ENCODE measurements at regions not wholly inside any gene's neighbourhood (a gene's known extent, or its start where the extent isn't known, plus 50 kb on each side); places are given as distances from the start of the nearest gene placed in this dataset.
"Not testable (repeated sequence)": the region's sequence is repeated elsewhere in the genome, so short reads cannot be mapped to it uniquely, and the experiment has no call there.

DNA sequence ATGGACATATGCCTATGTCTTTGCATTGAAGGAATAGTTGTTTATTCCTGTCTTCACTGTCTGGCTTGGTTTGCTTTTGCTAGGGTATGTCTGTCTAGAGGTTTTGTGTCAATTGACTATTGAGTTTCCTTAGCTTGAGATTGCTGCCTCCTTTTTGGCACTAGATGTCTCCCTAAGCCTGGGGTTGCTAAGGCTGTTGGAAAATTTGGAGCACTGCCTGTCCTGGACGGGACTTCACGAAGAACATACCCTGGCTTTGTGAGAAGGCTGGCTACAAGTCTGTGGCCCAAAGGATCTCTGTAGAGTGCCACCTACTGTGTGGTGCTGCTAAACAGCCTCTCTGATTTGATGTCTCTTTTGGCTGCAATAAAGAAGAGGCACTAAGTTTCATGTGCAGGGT lies 183.8 kb upstream of the NUDT10 start:
- DNase-seq (ENCODE audit: low read depth) = no peak

DNA sequence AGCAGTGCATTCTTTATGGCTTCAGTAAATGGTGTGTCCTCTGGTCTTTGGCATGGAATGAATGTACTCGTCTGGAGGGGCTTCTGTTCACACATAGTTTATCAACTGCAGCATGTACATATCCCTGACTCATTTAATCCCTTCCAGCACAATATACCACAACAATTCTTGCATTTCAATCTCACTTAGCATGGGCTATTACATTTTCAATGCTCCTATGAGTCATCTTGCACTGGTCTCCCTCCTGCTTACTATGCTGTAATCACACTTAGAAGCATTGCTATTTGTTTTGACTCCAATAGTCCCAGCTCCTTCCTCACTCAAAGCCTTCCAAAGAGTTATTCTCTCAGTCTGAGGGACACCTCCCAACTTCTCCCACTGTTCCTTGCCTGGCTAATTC lies 180.9 kb upstream of the NUDT10 start:
- DNase-seq (ENCODE audit: low read depth) = no peak

DNA sequence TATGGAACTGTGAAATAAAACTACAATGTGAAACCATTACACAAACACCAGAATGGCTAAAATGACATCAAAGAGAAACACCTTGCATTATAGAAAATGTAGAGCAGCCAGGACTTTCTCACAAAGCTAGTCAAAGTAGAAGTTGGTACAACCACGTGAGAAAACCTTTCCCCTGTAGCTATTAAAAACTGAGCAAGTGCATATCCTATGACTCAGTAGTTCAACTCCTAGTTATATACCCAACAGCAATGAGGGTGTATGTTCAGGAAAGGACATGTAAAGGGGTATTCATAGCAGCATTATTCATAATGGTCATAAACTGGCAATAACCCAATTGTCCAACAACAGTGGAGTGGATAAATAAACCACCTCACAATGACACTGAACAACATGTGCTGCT lies 177.5 kb upstream of the NUDT10 start:
- DNase-seq (ENCODE audit: low read depth) = no peak

DNA sequence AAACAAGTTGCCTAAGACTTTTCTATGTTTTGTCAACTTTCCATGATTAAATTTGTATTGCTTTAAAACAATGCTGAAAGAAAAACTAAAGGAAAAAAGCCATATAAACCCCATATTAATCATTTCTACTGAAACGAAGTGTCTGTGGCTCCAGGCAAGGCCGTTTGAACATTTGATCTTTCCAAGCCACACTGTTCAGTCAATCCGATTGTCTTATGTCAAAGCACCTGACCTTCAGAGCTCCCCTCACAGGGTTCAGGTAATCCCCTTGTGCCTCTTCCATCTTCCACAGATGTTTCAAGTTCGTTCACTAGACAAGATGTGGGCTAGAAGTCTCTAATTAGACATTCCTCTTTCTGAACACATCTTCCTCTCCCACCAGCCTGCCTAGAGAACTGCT lies 177.1 kb upstream of the NUDT10 start:
- DNase-seq (ENCODE audit: low read depth) = no peak

DNA sequence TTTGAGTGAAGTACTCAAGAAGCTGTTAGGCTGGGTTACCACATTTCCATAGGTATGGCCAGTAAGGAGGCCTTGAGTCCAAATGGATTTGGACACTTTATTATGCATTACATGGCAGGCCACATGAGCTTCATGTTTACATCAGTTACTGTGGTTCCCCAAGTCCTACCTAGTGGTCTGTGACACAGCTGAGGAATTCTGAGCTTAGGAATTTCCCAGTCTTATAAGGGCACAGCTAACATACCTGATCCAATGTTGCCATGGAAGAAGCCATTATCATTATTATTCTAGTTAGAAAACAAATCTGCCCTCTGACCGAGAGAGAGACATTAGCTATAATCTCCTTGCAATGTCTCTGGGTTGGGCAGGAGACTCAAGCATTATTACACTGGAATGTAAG lies 174.4 kb upstream of the NUDT10 start:
- no peak for DNase-seq (ENCODE audit: low read depth)

DNA sequence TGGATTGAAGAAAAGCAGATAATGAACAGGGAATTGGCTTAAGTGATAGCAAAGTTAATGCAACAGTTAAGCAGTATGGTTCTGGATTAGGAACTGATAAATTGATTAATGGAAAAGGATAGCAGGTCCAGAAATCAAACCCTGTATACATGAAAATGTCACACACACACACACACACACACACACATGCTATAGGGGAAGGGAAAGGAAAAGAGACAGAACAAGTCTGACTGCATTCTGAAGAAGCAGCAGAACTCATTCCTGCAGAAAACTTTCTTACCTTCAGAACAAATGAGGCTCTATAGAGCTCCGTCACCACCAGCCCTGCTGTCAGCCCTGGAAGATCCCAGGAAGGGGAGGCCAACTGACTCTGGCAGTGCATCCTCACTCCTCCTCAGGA lies 173.2 kb upstream of the NUDT10 start:
- DNase-seq (ENCODE audit: low read depth) = not testable (repeated sequence)

DNA sequence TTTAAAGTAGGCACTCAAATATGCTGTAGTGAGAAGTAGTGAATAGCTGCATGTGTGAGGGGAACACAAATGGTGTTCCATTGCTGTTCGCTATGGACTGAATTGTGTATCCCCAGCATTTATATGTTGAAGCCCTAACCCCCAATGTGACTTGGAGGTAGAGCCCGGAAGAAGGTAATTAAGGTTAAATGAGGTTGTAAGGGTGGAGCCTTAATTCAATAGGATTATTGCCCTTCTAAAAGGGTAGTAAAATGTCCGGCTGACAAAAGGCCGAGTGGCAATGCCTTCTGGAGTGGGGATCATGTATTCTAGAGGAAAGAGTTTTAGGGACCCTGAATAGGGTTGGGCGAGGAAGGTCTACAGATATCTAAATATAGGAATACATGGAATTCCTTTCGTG lies 168.9 kb upstream of the NUDT10 start:
- no peak for DNase-seq (ENCODE audit: low read depth)

DNA sequence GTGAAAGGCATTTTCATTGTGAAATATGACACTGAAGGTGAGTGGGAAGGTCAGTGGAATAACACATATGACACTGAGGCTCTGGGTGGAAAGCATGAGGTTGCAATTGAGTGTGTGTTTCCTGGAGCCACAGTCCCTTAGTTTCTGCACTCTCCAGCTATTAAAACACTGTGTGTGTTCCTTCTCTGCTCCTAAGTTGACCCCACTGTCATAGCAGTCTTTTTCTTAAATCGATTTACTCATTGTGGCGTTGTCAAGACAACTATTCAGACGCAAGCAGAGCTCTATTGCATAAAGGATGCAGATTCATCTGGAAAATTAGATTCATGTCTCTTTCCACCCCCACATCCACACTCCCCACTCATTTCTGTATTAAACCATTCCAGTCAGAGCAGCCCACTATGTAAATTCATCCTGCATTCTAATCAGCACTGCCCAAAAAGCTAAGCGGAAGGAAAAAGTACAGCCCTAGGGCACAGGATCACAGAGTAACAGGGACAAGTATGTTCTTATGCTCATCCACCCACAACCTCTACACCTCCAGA lies 154.2 kb upstream of the NUDT10 start:
- not testable (repeated sequence) for DNase-seq (ENCODE audit: low read depth)

DNA sequence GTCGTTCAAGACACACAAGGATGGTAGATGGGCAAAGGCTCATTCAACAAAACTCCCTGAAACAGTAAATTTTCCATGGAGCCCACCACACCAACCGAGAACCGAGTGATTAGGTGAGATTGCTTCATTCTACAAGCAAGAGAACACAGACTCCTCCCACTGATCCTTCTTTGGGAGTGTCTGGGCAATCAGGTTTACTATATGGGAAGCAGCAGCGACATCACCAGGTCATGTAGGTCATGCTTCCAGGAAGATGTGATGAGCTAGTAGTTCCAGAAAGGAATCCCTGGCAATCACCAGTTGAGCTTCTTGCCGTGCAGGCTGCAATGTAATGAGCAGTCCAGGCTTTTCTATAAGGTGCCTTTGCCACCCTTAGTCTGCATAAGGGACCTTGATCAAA lies 152.8 kb upstream of the NUDT10 start:
- DNase-seq (ENCODE audit: low read depth) = not testable (repeated sequence)

DNA sequence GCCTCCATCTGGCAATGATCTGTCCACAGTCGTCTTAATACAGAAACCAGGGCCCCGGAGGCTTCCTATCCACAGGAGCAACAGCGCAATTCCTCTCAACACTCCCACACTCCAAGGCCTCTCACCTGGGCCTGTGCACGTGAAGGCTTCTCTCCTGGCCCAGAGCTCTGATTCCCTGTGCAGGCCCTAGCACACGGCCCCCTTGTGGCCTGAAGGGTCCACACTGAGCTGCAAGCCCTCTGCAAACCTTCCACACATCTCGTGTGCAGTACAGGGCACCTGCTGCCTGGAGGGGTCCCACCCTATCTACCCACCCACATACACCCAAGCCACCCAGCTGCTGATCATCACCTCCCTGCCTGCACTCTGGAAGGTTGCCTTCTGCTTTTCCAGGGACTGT lies 150.1 kb upstream of the NUDT10 start:
- no peak for DNase-seq (ENCODE audit: low read depth)

DNA sequence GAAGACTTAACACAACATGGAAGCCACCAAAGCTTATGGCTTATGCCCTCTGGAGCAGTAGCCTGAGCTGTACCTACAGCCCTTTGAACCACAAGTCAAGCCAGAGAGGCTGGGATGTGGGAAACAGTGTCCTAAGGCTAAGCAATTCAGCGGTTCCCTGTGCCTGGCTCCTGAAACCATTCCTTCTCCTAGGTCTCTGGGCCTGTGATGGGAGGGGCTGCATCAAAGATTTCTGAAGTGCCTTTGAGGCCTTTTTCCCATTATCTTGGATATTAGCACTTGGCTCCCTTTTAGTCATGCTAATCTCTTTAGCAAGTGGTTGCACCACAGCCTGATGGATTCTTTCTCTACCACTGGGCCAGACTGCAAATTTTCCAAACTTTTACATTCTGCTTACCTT lies 140.5 kb upstream of the NUDT10 start:
- no peak for DNase-seq (ENCODE audit: low read depth)

DNA sequence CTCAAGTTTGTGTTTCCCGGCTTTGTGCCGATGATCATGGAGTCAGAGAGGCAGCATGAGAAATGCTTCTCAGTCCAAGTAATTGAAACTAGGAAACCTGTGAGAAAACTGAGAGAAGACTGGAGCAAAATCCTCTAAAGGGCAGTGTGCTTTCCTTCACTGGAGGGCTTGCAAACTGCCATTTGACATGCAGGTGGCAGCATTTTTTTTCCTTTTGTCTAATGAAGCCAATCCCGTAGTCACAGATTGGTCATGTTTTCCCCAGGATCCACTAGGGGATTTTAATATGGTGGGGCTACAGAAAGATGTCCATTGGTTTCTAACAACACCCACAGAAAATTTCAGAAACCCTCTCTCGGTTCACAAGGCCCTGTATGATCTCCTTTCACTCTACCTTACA lies 117.4 kb upstream of the NUDT10 start:
- DNase-seq (ENCODE audit: low read depth) = no peak

DNA sequence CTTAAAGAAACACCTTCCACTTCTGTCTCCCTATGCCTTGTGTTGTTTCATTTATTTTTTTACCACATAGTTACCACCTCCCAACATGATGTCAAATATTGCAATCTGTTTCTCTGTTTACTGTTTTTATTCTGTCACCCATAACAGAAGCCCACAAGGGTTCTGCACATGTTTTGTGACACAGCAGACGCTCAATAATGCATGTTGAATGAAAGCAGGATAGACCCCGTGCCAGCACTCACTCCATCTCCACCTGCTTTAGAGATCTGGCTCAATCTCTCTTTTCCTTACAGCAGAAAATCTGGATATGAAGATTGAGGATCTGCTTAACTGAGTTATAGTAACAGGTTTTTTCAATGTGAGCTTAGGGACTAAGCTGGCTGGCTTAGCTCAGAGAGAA lies 116.8 kb upstream of the NUDT10 start:
- DNase-seq (ENCODE audit: low read depth) = no peak

DNA sequence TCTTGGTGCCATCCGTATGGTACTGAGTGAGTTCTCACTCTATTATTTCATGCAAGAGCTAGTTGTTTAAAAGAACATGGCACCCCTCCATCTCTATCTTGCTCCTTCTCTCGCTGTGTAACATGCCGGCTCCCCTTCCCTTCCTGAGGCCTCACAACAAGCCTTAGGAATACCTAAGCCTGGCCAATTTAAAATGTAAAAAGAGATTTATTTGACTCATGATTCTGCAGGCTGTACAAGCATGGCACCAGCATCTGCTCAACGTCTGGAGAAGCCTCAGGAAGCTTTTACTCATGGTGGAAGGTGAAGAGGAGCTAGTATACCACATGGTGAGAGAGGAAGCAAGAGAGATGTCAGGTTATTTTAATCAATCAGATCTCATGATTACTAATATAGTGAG lies 90.4 kb upstream of the NUDT10 start:
- DNase-seq (ENCODE audit: low read depth) = no peak

DNA sequence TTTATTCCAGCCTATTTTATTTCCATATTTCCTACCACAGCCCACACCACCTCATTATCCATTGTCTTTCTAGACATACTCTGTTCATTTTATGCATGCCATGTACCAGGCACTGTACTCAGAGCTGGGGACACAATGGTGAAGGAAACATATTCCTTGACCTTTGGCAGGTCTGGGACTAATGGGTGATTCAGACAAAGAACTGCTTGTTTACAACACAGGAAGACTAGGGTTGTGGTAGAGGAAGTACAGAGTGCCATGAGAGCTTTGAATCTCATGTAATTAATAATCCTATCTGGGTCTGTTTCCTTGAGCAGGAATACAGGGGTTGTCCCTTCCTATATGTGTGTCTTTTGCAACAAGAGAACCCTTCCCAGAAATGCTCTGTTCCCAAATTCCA lies 75.1 kb upstream of the NUDT10 start:
- DNase-seq (ENCODE audit: low read depth) = no peak

DNA sequence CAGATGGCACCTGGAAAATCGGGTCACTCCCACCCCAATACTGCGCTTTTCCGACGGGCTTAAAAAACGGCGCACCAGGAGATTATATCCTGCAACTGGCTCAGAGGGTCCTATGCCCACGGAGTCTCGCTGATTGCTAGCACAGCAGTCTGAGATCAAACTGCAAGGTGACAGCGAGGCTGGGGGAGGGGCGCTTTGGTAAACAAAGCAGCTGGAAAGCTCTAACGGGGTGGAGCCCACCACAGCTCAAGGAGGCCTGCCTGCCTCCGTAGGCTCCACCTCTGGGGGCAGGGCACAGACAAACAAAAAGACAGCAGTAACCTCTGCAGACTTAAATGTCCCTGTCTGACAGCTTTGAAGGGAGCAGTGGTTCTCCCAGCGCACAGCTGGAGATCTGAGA lies 70.4 kb upstream of the NUDT10 start:
- not testable (repeated sequence) for DNase-seq (ENCODE audit: low read depth)

DNA sequence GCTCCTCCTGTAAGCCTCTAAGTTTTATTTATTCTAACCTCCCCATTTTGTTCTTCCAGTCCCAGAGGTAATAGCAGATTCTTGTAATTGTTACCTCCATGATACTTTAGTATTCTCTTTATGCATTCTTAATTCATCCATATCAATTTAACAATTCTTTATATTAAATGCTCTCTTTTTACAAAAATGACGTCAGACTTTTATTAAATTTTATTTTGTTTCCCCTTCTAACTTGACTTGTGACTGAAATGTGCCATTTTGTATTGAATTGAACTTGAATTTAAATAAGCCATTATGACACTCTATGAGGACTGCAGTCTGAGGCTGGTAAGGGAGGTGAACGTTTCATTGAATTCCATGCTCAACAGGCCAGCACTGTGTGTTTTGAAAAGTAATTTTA lies 60.0 kb upstream of the NUDT10 start:
- no peak for DNase-seq (ENCODE audit: low read depth)

DNA sequence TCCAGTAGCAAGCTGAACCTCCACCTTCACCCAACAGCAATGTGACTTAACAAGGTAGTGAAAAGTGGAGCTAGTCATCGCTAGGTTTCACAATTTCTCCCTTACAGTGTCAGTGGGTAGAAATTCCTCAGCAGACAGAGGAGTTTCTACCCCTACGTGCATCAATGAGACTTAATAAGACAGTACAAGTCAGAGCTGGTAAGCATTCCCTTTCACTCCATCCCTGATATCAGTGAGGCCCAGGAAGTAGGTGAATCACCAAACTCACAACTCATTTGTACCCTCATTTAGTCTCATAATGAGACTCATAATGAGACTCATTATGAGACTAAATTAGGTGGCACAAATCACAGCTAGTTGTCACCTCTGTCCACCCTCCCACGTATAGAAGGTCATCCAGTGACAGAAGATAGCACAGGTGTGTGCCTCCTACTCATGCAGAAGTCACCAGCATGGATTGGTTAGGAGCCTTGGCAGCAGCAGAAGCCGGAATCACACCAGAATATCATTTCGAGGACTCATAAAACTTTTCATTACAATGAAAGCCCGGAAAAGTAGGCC lies 50.8 kb upstream of the NUDT10 start:
- DNase-seq (ENCODE audit: low read depth) = no peak

All from HS-5 (cell line).